B cell (primary cell): ENCODE measurements at regions not wholly inside any gene's neighbourhood (a gene's known extent, or its start where the extent isn't known, plus 50 kb on each side); places are given as distances from the start of the nearest gene placed in this dataset.

Experiments used
- ATAC-seq: fragments of 200-7000 bp; cut with Tn5 transposase; one replicate; pipeline ENCODE4 v1.10.0; 2021; ENCODE audit warnings: low read depth, mild to moderate bottlenecking, moderate number of reproducible peaks, moderate library complexity
- CTCF ChIA-PET: fragments of 350-600 bp; sonication (Branson Sonifier 250); formaldehyde crosslinking; loops from one replicate; lab custom pipeline; 2021; ENCODE audit warnings: antibody characterized with exemption, inconsistent platforms; lab: Charles Lee
- POLR2A ChIA-PET: fragments of 350-600 bp; sonication (Branson Sonifier 250); formaldehyde crosslinking; loops from one replicate; lab custom pipeline; 2021; ENCODE audit warnings: antibody characterized with exemption; lab: Charles Lee
- DNase-seq: peaks from one replicate; pipeline ENCODE4 v3.0.0; 2013
- H2AFZ ChIP-seq: 2 replicates; pipeline ENCODE4 v1.6.1; 2012; ENCODE audit warnings: mild to moderate bottlenecking, low read depth, low read length; ENCODE audit not compliant: insufficient read depth, poor library complexity, severe bottlenecking
- H3K27ac ChIP-seq, 2 donors: 1 replicate in 1 of 2; 2 replicates in 1 of 2; pipeline ENCODE4 v1.5.1; 2012 to 2013; ENCODE audit warnings: low read length in 2 of 2, mild to moderate bottlenecking in 2 of 2, moderate library complexity in 1 of 2
- H3K27me3 ChIP-seq, 4 experiments: fragments of 200-600 bp in 1 of 4; sonication (generic) in 1 of 4; replicated peaks in 1 of 4; 1 replicate in 2 of 4; 2 replicates in 2 of 4; pipeline versions ENCODE4 v1.6.1 to v1.7.0; 2013 to 2016; ENCODE audit warnings: low read length in 3 of 4, mild to moderate bottlenecking in 2 of 4, mixed read lengths in 1 of 4, moderate library complexity in 1 of 4; ENCODE audit not compliant: insufficient read depth in 4 of 4, control insufficient read depth in 3 of 4; ENCODE audit errors: control extremely low read depth in 1 of 4
- H3K36me3 ChIP-seq, 2 experiments: replicated peaks in 1 of 2; 1 replicate in 1 of 2; 2 replicates in 1 of 2; pipeline versions ENCODE4 v1.6.1 to v1.7.1; 2013; ENCODE audit warnings: low read length in 1 of 2; ENCODE audit not compliant: insufficient read depth in 2 of 2, control insufficient read depth in 1 of 2; ENCODE audit errors: control extremely low read depth in 1 of 2, extremely low read depth in 1 of 2
- H3K4me1 ChIP-seq, 2 donors: fragments of 200-600 bp in 1 of 2; sonication (generic) in 1 of 2; 1 replicate in 1 of 2; 2 replicates in 1 of 2; pipeline versions ENCODE4 v1.5.1 to v1.6.1; 2013 to 2017; ENCODE audit warnings: low read length in 2 of 2; ENCODE audit not compliant: control insufficient read depth in 2 of 2, insufficient read depth in 2 of 2
- H3K4me2 ChIP-seq: replicated peaks from 2 replicates; pipeline ENCODE3; 2012; ENCODE audit warnings: mild to moderate bottlenecking, low read depth, low read length; ENCODE audit not compliant: poor library complexity, severe bottlenecking
- H3K4me3 ChIP-seq, 5 experiments: fragments of 200-600 bp in 1 of 5; sonication (generic) in 1 of 5; 1 replicate in 3 of 5; 2 replicates in 2 of 5; pipeline versions ENCODE4 v1.5.1 to v1.7.0; 2011 to 2016; ENCODE audit warnings: low read length in 4 of 5, mild to moderate bottlenecking in 4 of 5, low read depth in 2 of 5, control low read depth in 1 of 5, moderate library complexity in 1 of 5; ENCODE audit not compliant: insufficient read depth in 1 of 5; ENCODE audit errors: control extremely low read depth in 1 of 5, extremely low read depth in 1 of 5
- H3K79me2 ChIP-seq: fragments of 200-600 bp; sonication (generic); one replicate; pipeline ENCODE4 v1.6.0; 2016; ENCODE audit warnings: low read length; ENCODE audit not compliant: control insufficient read depth, insufficient read depth
- H3K9ac ChIP-seq: fragments of 200-600 bp; sonication (generic); 2 replicates; pipeline ENCODE4 v1.6.1; 2017; ENCODE audit warnings: mild to moderate bottlenecking, low read length, moderate library complexity
- H3K9me3 ChIP-seq, 3 donors: one replicate each; pipeline versions ENCODE4 v1.6.1 to v1.7.1; 2013; ENCODE audit warnings: low read length in 2 of 3; ENCODE audit not compliant: control insufficient read depth in 2 of 3, insufficient read depth in 1 of 3; ENCODE audit errors: control extremely low read depth in 1 of 3
- H4K20me1 ChIP-seq: 2 replicates; pipeline ENCODE4 v1.6.0; 2012; ENCODE audit warnings: mild to moderate bottlenecking, low read length; ENCODE audit not compliant: insufficient read depth, control insufficient read depth, poor library complexity, severe bottlenecking
- H3K27ac Mint-ChIP-seq: one replicate; pipeline ENCODE4 v1.8.0; 2021; ENCODE audit warnings: mixed read lengths
- H3K27me3 Mint-ChIP-seq: one replicate; pipeline ENCODE4 v1.8.0; 2021; ENCODE audit warnings: mixed read lengths
- H3K4me1 Mint-ChIP-seq: one replicate; pipeline ENCODE4 v1.8.0; 2021; ENCODE audit warnings: mixed read lengths
- H3K4me3 Mint-ChIP-seq: one replicate; pipeline ENCODE4 v1.8.0; 2021; ENCODE audit warnings: mixed read lengths
- H3K9me3 Mint-ChIP-seq: one replicate; pipeline ENCODE4 v1.8.0; 2022; ENCODE audit warnings: mixed read lengths; ENCODE audit not compliant: insufficient read depth
- EZH2 ChIP-seq: IDR thresholded peaks from 2 replicates; pipeline ENCODE4 v1.6.1; 2012; ENCODE audit warnings: borderline replicate concordance, low read depth, mild to moderate bottlenecking, moderate library complexity, low read length; ENCODE audit not compliant: insufficient read depth, poor library complexity, severe bottlenecking
- WGBS: methylation state at CpG from one replicate; pipeline ENCODE4 v1.1.5; 2013; ENCODE audit warnings: missing lambda C conversion rate; ENCODE audit not compliant: insufficient coverage; 5-methylcytosine and 5-hydroxymethylcytosine counted together
- intact Hi-C: fragments of 100-400 bp; cut with micrococcal nuclease; formaldehyde crosslinking; loops from one replicate; pipeline ENCODE4 v1.10.0; 2022
- TF ChIP-seq, protein P1 (sequence below): fragments of 200-600 bp; IDR thresholded peaks from one replicate; pipeline ENCODE4 v1.8.0; 2022; ENCODE audit warnings: antibody characterized with exemption, mild to moderate bottlenecking

DNA sequence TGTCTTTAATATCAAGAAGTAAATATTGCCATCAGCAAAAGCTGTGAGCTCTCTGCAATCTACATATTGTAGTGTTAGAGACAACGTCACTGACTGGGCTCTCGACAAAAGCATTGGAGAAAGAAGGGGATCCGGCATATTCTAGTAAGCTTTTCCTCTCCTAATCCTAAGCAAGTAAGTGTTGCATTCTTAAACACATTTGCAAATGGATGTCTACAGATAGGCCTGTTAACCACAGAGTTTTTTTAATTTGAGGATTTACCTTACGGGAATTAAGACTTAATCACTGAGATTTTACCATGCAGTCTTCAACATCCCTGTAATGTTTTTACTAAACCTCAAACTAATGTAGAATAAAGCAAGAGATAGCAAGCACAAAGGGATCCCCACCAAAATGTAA, 426.5 kb upstream of the CAMK1G start:
- Mint-ChIP-seq H3K4me3 (no peak overlapping the region), H3K27me3 (no peaks in the 10 kb centered on the region), H3K4me1 (no peaks in the 10 kb centered on the region), H3K9me3 (no peaks in the 10 kb centered on the region), H3K27ac (no peak overlapping the region)
- H4K20me1 ChIP-seq: no peaks in the 10 kb centered on the region
- no peaks in the 10 kb centered on the region for H3K9me3 ChIP-seq
- WGBS: no CpG with 5 or more reads among the region's 4 CpGs
- no peak overlapping the region for H3K4me3 ChIP-seq
- DNase-seq (no peak), ATAC-seq (no peak)
- H3K9ac ChIP-seq: no peak overlapping the region
- no peak overlapping the region for H3K27ac ChIP-seq
- no peaks in the 10 kb centered on the region for H3K79me2 ChIP-seq
- intact Hi-C loops: no loop called here
- no peaks in the 10 kb centered on the region for H3K4me1 ChIP-seq
- H2AFZ ChIP-seq: no peak overlapping the region
- H3K27me3 ChIP-seq: no peaks in the 10 kb centered on the region
- no peaks in the 10 kb centered on the region for H3K36me3 ChIP-seq
- TF ChIP-seq EZH2: no peak
- TF ChIP-seq, protein P1, sequence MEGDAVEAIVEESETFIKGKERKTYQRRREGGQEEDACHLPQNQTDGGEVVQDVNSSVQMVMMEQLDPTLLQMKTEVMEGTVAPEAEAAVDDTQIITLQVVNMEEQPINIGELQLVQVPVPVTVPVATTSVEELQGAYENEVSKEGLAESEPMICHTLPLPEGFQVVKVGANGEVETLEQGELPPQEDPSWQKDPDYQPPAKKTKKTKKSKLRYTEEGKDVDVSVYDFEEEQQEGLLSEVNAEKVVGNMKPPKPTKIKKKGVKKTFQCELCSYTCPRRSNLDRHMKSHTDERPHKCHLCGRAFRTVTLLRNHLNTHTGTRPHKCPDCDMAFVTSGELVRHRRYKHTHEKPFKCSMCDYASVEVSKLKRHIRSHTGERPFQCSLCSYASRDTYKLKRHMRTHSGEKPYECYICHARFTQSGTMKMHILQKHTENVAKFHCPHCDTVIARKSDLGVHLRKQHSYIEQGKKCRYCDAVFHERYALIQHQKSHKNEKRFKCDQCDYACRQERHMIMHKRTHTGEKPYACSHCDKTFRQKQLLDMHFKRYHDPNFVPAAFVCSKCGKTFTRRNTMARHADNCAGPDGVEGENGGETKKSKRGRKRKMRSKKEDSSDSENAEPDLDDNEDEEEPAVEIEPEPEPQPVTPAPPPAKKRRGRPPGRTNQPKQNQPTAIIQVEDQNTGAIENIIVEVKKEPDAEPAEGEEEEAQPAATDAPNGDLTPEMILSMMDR: no peak
- POLR2A ChIA-PET: no interaction called here
- H3K4me2 ChIP-seq: no peak overlapping the region
- CTCF ChIA-PET: no interaction called here

DNA sequence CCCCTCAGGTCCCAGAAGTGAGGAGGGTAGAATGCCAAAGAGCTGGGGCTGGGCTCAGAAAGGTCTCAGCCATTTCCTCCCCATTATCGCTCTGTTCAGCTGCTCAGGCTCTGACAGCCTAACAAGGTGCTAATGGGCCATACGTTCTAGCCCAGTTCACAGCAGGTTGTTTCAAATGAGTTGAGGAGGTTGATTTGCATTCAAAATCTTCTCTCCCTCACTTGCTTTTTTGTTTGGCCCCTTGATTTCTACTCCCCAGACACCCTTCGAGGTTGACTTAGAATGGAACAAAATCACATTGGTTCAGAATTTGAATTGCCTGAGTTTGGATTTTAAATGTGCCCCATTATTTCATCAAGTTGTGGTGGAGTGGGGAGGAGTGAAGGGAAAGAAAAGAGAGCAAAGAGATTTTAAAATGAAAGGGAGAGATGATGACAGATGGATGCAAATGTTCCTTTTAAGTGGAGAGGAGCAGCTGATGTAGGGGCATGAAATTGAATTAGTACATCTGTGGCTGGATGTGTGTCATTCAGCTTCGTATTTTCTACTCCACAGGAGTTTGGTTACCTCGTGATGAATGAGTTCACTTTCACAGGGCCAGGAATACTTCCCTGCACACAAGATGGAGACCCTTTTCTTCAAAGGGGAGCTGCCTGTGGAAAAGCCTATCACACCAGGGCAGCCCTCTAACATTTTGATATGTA, 425.8 kb upstream of the CAMK1G start:
- Histone ChIP-seq H3K27ac (no peak overlapping the region), H3K27me3 (no peaks in the 10 kb centered on the region), H2AFZ (no peak overlapping the region), H3K9me3 (no peaks in the 10 kb centered on the region), H3K9ac (no peak overlapping the region), H3K4me3 (no peak overlapping the region), H3K79me2 (no peaks in the 10 kb centered on the region), H3K4me2 (no peak overlapping the region), H3K36me3 (no peaks in the 10 kb centered on the region), H4K20me1 (no peaks in the 10 kb centered on the region), H3K4me1 (no peaks in the 10 kb centered on the region)
- no peaks in the 10 kb centered on the region for H3K27me3 Mint-ChIP-seq
- H3K9me3 Mint-ChIP-seq: no peaks in the 10 kb centered on the region
- POLR2A ChIA-PET: no interaction called here
- H3K4me3 Mint-ChIP-seq: no peak overlapping the region
- intact Hi-C loops: no loop called here
- CTCF ChIA-PET: no interaction called here
- 50% methylated on average over 2 of the region's 5 CpGs for WGBS
- no peak overlapping the region for H3K27ac Mint-ChIP-seq
- H3K4me1 Mint-ChIP-seq: no peaks in the 10 kb centered on the region
- TF ChIP-seq, protein P1: no peak
- TF ChIP-seq EZH2: no peak
- ATAC-seq (no peak), DNase-seq (no peak)
